ENCODE measurements at regions not wholly inside any gene's neighbourhood (a gene's known extent, or its start where the extent isn't known, plus 50 kb on each side); places are given as distances from the start of the nearest gene placed in this dataset.

DNA sequence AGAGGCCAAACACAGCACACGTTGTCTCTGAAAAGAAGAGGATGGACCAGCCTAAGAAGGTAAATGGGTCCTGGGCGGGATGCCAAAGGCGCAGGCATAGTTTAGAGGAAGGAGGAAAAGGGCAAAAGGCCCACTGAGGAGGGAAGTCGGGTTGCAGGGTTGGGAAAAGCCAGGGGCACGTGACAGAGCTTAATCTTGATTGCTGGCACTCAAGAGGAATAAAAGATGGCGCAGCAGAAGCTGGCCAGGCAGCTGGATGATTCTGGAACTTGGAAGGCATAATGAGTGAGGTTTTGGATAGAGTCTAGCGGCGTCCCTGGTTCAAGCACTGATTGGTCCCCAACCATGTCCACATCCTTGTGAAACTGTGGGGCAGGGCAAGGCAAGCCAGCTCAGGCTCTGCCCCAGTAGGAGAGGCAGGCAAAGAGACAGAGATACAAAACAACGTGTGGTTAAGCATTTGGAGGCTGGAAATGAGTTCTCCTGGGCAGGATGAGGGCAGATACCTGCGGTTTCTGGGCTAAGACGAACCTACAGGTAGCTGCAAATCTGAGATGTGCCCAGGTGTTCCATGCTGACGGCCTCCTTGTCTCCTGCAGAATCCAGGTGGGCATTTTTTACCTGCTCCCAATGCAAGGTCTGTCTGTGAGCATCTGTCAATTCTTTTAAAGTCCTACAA, 52.7 kb upstream of the CIBAR2 start:
- TF ChIP-seq, protein P1, sequence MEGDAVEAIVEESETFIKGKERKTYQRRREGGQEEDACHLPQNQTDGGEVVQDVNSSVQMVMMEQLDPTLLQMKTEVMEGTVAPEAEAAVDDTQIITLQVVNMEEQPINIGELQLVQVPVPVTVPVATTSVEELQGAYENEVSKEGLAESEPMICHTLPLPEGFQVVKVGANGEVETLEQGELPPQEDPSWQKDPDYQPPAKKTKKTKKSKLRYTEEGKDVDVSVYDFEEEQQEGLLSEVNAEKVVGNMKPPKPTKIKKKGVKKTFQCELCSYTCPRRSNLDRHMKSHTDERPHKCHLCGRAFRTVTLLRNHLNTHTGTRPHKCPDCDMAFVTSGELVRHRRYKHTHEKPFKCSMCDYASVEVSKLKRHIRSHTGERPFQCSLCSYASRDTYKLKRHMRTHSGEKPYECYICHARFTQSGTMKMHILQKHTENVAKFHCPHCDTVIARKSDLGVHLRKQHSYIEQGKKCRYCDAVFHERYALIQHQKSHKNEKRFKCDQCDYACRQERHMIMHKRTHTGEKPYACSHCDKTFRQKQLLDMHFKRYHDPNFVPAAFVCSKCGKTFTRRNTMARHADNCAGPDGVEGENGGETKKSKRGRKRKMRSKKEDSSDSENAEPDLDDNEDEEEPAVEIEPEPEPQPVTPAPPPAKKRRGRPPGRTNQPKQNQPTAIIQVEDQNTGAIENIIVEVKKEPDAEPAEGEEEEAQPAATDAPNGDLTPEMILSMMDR (IDR thresholded peaks at IDR 0.05; ENCODE audit: borderline replicate concordance, extremely low read depth, low read length, poor library complexity, severe bottlenecking) = no peak
- no peak for TF ChIP-seq EZH2 (IDR thresholded peaks at IDR 0.05; ENCODE audit: borderline replicate concordance, low read depth, low read length, severe bottlenecking)
